GM18870 (cell line): ENCODE measurements at regions not wholly inside any gene's neighbourhood (a gene's known extent, or its start where the extent isn't known, plus 50 kb on each side); places are given as distances from the start of the nearest gene placed in this dataset.
"Not testable (repeated sequence)": the region's sequence is repeated elsewhere in the genome, so short reads cannot be mapped to it uniquely, and the experiment has no call there.

Experiments used
- ATAC-seq: cut with Tn5 transposase; IDR thresholded peaks from one replicate; pipeline ENCODE4 v1.9.1; 2021; ENCODE audit warnings: moderate library complexity; ENCODE audit not compliant: unreplicated experiment

DNA sequence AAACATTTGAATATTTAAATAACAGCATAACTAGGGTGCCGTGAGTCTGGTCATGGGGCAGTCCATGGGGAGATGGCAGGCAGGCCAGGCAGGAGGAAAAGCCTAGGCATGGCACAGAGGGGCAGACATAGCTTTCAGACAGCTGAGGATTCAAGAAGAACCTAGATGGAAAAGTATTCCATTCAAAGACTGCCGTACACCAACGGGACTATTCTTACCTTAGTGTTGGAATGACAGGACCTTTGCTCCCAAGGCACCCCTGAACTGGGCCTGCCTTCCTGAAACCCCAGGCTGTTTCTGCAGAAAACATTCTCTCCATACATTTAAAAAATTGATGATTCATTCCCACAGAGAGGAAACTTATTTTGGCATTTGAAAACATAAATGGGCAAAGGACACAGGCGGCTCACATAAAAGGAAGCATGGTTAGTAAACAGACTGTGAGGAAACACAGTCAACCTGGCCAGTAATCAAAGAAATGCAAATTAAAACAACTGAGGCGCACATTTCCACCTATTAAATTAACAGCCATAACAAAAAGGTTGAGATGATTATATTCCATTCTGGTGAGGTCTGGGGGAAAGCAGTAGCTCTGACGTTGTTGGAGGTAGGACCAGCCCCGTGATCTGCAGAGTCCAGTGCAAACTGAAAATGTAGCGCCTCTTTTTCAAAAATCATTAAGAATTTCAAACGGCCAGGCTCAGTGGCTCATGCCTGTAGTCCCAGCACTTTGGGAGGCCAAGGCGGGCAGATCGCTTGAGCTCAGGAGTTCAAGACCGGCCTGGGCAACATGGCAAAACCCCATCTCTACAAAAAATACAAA, 71.3 kb upstream of the SMAD3 start:
- ATAC-seq: no peak

GRCh38 chr15:66994927-66995656, 70.3 kb upstream of the SMAD3 start:
- no peak for ATAC-seq

GRCh38 chr15:66996094-66996493, 69.3 kb upstream of the SMAD3 start:
- ATAC-seq: no peak

GRCh38 chr15:66997212-66997611, 68.2 kb upstream of the SMAD3 start:
- ATAC-seq: no peak

- ATAC-seq: not testable (repeated sequence)
Observed at GRCh38 chr15:66998234-66998633, 67.2 kb upstream of the SMAD3 start.

GRCh38 chr15:66999046-66999968, 66.1 kb upstream of the SMAD3 start:
- no peak for ATAC-seq

GRCh38 chr15:67000896-67001295, 64.5 kb upstream of the SMAD3 start:
- no peak for ATAC-seq

GRCh38 chr15:67002368-67002767, 63.0 kb upstream of the SMAD3 start:
- no peak for ATAC-seq

DNA sequence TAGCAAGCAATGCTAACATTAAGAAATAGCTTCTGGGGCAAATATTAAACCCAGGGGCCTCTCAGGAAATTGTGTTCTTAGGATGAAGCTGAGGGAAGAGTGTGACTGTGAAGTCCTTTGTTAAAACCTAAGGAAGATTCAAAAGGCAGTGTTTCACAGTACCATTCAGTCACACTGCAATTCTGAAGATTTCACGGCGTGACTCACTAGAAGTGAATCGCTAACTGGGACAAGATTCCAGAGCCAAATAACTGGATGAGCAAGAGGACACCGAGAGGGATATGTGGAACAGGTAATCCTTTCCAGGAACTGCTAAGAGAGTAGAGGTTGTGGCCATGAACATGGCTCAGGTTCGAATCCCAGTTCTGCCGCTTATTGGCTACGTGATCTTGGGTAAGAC, 61.8 kb upstream of the SMAD3 start:
- no peak for ATAC-seq

- no peak for ATAC-seq
Observed at GRCh38 chr15:67004142-67004541, 61.3 kb upstream of the SMAD3 start.

DNA sequence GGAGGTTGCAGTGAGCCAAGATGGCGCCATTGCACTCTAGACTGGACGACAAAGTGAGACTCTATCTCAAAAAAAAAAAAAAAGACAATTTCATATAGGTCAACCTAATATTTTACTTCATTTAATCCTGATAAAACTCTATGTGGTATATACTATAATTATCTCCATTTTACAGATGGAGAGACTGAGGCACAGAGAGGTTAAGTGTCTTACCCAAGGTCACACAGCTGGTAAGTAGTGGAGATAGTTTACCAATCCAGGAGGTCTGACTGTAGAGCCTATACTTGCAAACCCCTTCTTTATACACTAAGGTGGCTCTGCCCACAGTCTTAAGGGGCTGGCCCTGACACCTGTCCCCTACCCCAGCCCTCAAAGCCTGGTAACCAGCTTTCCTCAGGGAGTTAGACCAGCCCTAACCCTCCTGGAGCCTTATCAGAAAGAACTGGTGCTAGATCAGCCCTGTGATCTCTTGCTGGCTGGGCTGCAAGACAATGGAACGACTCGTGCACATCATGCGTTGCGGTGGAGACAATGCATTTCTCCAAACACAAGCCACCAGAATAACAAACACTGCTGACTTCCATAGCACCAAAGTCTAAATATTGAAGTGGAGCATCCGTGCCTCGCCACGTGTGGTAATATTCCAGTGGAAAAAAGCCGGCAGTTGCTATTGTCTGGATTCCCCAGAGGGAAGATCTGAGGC, 60.0 kb upstream of the SMAD3 start:
- ATAC-seq: no peak

DNA sequence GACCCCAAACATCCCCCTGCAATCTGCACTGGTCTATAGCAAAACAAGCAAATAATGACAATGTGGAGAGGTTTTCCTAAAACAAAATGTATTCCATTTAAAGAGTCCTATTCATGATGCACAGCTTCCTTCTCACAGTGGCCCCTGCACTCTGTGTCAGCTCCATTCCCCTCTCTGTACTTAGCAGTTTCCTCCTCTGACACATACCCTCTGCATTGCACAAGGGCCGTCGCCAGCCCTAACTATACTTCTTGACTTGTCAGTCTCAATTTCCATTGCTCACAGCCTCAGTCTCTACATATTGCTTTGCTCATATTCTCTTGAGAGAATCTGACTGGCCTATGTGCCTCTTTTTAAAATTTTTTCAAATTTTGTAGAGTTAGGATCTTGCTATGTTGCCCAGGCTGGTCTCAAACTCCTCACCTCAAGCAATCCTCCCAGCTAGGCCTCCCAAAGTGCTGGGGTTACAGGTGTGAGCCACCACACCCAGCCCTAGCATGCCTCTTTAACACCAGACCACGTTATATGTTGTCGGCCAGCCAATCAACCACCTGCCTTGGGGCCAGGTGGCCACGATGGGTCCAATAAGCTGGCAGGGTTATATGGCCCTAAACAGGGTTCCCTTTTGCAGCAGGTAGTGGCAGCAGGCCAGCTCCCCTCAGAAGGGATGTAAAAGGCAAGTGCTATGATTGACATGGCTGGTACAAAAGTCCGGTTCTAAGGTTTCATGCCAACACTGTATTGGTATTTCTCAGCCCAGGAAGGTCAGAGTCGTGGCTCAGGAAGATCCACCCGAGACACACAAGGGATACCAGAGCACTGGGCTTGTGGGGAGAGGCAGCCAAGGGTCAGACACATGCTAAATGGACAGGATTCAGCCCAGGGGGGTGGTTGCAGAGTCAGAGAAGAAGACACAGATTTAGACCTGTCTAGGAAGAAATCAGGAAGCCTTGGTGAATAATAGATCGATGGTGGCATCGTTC, 59.0 kb upstream of the SMAD3 start:
- no peak for ATAC-seq

DNA sequence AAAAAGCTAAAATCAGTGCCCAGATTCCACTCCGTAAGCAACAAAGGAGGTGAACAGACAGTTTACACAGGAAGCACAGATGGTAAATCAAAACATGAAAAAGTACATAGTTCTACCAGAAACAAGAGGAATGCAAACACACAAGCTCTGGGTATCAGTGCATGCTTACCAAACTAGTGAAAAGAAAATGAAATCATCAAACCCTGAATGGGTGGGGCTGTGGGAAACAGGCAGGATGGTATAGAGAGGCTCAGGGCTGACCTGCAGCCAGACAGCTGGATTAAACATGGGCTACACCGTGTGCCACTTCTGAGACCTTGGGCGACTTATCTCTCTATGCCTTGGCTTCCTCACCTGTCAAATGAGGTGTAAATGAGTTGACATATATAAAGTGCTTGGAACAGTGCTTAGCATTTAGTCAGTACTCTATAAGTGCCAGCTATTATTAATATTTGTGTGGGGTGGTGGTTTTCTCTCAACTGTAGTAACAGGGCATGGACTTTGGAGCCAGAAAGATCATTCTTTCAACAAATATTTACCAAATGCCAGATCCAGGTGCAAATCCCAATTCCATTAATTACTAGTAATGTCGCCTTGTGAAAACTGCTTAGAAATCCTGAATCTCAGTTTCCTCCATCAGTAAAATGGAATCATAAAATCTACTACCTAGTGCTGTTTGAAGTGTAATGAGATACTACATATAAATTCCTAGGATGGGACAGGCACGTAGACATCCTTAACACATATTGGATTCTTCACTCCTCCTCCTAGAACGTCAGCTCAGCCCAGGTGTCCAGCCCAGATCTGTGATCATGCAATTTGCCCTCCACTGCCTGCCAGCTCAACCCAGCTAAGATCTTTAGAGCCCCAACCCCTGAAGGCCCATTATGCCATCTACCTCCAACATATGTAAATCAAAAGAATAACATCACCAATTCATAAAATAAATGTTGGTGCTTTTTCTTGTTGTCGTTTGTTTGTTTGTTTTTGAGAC, 55.5 kb upstream of the SMAD3 start:
- ATAC-seq: no peak

DNA sequence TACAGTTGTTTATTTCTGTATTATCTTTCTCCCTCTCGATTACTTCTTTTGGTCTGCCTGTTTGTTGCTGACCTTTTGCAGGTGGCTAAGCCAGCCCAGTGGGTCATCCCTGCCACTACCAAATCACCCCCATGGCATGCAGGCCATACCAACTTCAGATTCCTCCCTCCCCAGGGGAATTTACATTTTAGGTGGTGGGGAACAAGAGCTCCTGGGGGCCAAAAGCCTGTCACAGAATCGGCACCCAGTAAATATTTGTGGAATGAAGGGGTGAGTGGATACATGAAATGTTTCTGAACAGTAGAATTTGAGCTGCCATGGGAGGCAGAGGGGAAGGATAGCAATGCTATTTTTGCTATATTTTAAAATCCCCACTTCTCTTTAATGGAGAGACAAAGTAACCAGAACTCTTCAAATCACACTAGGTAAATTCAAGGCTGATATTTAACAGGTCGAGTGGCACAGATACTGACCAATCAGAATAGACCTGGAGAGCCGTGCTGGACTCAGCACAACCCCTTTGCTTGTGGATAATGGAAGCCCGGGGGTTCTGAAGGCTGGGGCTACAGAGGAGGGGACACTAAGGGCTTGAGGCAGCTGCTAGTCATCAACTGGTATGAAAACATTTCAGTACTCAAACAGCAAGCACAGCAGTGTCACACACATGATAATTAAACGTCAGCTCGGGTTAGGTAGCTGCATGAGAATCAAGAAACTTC, 54.3 kb upstream of the SMAD3 start:
- no peak for ATAC-seq

DNA sequence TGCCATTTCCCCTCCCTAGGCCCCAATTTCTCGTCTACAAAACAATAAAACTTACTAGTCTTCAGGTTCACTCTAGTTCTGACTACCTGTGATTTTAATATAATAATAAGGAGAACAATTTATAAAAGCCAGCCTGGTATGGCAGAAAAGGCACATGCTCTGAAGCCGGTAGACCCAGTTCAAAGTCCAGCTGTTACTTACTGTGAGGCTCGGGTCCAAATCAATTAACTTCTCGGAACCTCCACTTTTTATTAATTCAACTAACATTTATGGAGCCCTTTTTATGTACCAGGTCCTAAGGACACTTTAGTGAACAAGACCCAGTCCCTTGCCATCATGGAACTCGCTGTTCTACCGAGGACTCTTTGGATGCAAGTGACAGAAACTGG, 53.8 kb upstream of the SMAD3 start:
- ATAC-seq: no peak

- no peak for ATAC-seq
Observed at GRCh38 chr15:67013696-67014095, 51.7 kb upstream of the SMAD3 start.
